Peyer's patch (tissue), 4 donors: ENCODE measurements at regions not wholly inside any gene's neighbourhood (a gene's known extent, or its start where the extent isn't known, plus 50 kb on each side); places are given as distances from the start of the nearest gene placed in this dataset.
A peak's percentile ranks its signal among the peaks of the same experiment; 100 is the strongest.
"Not testable (repeated sequence)": the region's sequence is repeated elsewhere in the genome, so short reads cannot be mapped to it uniquely, and the experiment has no call there.

Source experiments
- DNase-seq, 3 donors: peaks; one replicate each; pipeline ENCODE4 v3.0.0-alpha.2; 2017 to 2019
- H3K27ac ChIP-seq, 4 donors: fragments of 200-600 bp; sonication (generic); one replicate each; pipeline ENCODE4 v1.5.1; 2016 to 2019
- H3K27me3 ChIP-seq, 2 donors: fragments of 200-600 bp; sonication (generic); one replicate each; pipeline ENCODE4 v1.5.1; 2019
- H3K36me3 ChIP-seq, 3 donors: fragments of 200-600 bp; sonication (generic); one replicate each; pipeline ENCODE4 v1.5.1; 2016 to 2019
- H3K4me1 ChIP-seq, 4 donors: fragments of 200-600 bp; sonication (generic); one replicate each; pipeline ENCODE4 v1.5.1; 2016 to 2019
- H3K4me3 ChIP-seq, 4 donors: fragments of 200-600 bp; sonication (generic); 1 replicate in 3 of 4; 2 replicates in 1 of 4; pipeline ENCODE4 v1.5.1; 2016 to 2019; ENCODE audit warnings: mild to moderate bottlenecking in 1 of 4
- H3K9me3 ChIP-seq, 4 donors: fragments of 200-600 bp; sonication (generic); one replicate each; pipeline ENCODE4 v1.5.1; 2016 to 2019; ENCODE audit warnings: mild to moderate bottlenecking in 1 of 4
- CTCF ChIP-seq, 6 experiments: fragments of 450-650 bp in 4 of 6; fragments of 200-600 bp in 2 of 6; sonication (generic) in 1 of 6; IDR thresholded peaks; one replicate each; pipeline ENCODE4 v1.5.1; 2017 to 2019; ENCODE audit warnings: antibody characterized with exemption in 6 of 6, mild to moderate bottlenecking in 3 of 6, moderate library complexity in 1 of 6
- POLR2A ChIP-seq, 2 donors: fragments of 450-650 bp; IDR thresholded peaks; one replicate each; pipeline ENCODE4 v1.5.1; 2017; ENCODE audit warnings: antibody characterized with exemption in 2 of 2, mild to moderate bottlenecking in 2 of 2, moderate library complexity in 2 of 2

GRCh38 chr15:87478687-87479072 lies 777.9 kb downstream of the NTRK3 start:
- Histone ChIP-seq H3K9me3 (no peaks in the 10 kb centered on the region), H3K36me3 (no peaks in the 10 kb centered on the region), H3K27me3 (no peaks in the 10 kb centered on the region), H3K4me1 (no peaks in the 10 kb centered on the region), H3K27ac (no peak overlapping the region), H3K4me3 (no peak overlapping the region)
- TF ChIP-seq POLR2A (IDR thresholded peaks at IDR 0.05) (no peak), CTCF (IDR thresholded peaks at IDR 0.05) (no peak)
- DNase-seq, result no peak

GRCh38 chr15:87477737-87478686 lies 778.5 kb downstream of the NTRK3 start:
- TF ChIP-seq POLR2A (IDR thresholded peaks at IDR 0.05) (no peak), CTCF (IDR thresholded peaks at IDR 0.05) (no peak)
- H3K36me3 ChIP-seq, result no peaks in the 10 kb centered on the region
- no peak overlapping the region for H3K27ac ChIP-seq
- no peaks in the 10 kb centered on the region for H3K4me1 ChIP-seq
- no peaks in the 10 kb centered on the region for H3K27me3 ChIP-seq
- peak in 1 of 3 donors; percentile 46 for DNase-seq
- no peak overlapping the region for H3K4me3 ChIP-seq
- H3K9me3 ChIP-seq, result no peaks in the 10 kb centered on the region

- no peak for DNase-seq
- Histone ChIP-seq H3K4me1 (no peaks in the 10 kb centered on the region), H3K4me3 (no peak overlapping the region), H3K27me3 (no peaks in the 10 kb centered on the region), H3K36me3 (no peaks in the 10 kb centered on the region), H3K27ac (no peak overlapping the region), H3K9me3 (no peaks in the 10 kb centered on the region)
- TF ChIP-seq CTCF (IDR thresholded peaks at IDR 0.05), result no peak
- TF ChIP-seq POLR2A (IDR thresholded peaks at IDR 0.05), result no peak
Observed at GRCh38 chr15:87477026-87477425, 779.5 kb downstream of the NTRK3 start.

GRCh38 chr15:87470923-87471322 lies 785.6 kb downstream of the NTRK3 start:
- TF ChIP-seq CTCF (IDR thresholded peaks at IDR 0.05), result no peak
- no peak for TF ChIP-seq POLR2A (IDR thresholded peaks at IDR 0.05)
- Histone ChIP-seq H3K4me3 (no peak overlapping the region), H3K9me3 (no peaks in the 10 kb centered on the region), H3K27me3 (no peaks in the 10 kb centered on the region), H3K27ac (no peak overlapping the region), H3K4me1 (no peaks in the 10 kb centered on the region), H3K36me3 (no peaks in the 10 kb centered on the region)
- no peak for DNase-seq

- H3K4me3 ChIP-seq, H3K4me1 ChIP-seq, H3K9me3 ChIP-seq, H3K27ac ChIP-seq, DNase-seq, H3K27me3 ChIP-seq, H3K36me3 ChIP-seq: not testable (repeated sequence)
Observed at GRCh38 chr15:87463956-87464355, 792.6 kb downstream of the NTRK3 start.

- Histone ChIP-seq H3K4me1 (no peaks in the 10 kb centered on the region), H3K36me3 (no peaks in the 10 kb centered on the region), H3K27ac (no peak overlapping the region), H3K4me3 (no peak overlapping the region), H3K27me3 (no peaks in the 10 kb centered on the region), H3K9me3 (no peaks in the 10 kb centered on the region)
- TF ChIP-seq POLR2A (IDR thresholded peaks at IDR 0.05) (no peak), CTCF (IDR thresholded peaks at IDR 0.05) (no peak)
- no peak for DNase-seq
Observed at GRCh38 chr15:87461631-87462030, 794.9 kb downstream of the NTRK3 start.
